ENCODE measurements at regions not wholly inside any gene's neighbourhood (a gene's known extent, or its start where the extent isn't known, plus 50 kb on each side); places are given as distances from the start of the nearest gene placed in this dataset.
"Not testable (repeated sequence)": the region's sequence is repeated elsewhere in the genome, so short reads cannot be mapped to it uniquely, and the experiment has no call there.

DNA sequence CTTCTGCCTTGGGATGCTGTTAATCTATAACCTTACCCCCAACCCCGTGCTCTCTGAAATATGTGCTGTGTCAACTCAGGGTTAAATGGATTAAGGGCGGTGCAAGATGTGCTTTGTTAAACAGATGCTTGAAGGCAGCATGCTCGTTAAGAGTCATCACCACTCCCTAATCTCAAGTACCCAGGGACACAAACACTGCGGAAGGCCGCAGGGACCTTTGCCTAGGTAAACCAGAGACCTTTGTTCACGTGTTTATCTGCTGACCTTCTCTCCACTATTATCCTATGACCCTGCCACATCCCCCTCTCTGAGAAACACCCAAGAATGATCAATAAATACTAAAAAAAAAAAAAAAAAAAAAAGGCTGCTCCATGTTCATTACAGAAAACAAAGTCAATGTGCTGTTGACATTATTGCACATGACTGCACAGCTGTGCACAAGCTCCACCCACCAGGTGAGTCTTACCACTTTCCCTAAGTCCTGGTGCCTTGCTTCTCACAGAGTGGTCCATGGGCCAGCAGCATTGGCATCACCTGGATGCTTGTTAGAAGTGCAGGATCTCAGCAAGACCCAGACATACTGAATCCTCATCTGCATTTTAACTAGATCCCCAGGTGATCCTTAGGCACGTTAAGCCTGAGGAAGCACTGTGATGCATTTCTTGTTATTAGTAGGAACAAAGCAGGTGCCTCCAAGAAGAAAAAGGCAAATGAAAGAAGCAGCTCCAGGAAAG lies 127.0 kb downstream of the TMX1 start:
- DNase-seq (ENCODE audit: low read depth, low spot score); H3K36me3 ChIP-seq (ENCODE audit: control insufficient read depth in 2 of 2, extremely low read depth in 1 of 2, insufficient read depth in 2 of 2, low read length in 2 of 2); H3K4me1 ChIP-seq (ENCODE audit: control insufficient read depth, extremely low read depth, insufficient read depth, low read length); H3K9ac ChIP-seq (replicated peaks; ENCODE audit: extremely low read depth, insufficient read depth, low read length); H4K20me1 ChIP-seq (replicated peaks; ENCODE audit: control insufficient read depth, extremely low read depth, insufficient read depth, low read length); FAIRE-seq; H3K9me3 ChIP-seq (replicated peaks; ENCODE audit: control insufficient read depth, insufficient read depth, low read length); BruUV-seq (replicated peaks); H2AFZ ChIP-seq (ENCODE audit: low read depth, low read length); dilution Hi-C loops (cut with MboI; ENCODE audit: extremely low pct_ligation_motif_present, low sequenced_read_pairs); H3K79me2 ChIP-seq (ENCODE audit: control insufficient read depth, insufficient read depth, low read length); POLR2A ChIA-PET; H3K27ac ChIP-seq (ENCODE audit: insufficient read depth, low read depth, low read length); H3K4me2 ChIP-seq (ENCODE audit: insufficient read depth, low read length); H3K4me3 ChIP-seq (replicated peaks in 1 of 3; ENCODE audit: insufficient read depth in 1 of 3, low read depth in 1 of 3, low read length in 3 of 3); H3K27me3 ChIP-seq (ENCODE audit: control insufficient read depth in 2 of 2, insufficient read depth in 2 of 2, low read length in 2 of 2); intact Hi-C loops (cut with micrococcal nuclease); H3K9me1 ChIP-seq (replicated peaks; ENCODE audit: control insufficient read depth, extremely low read depth, insufficient read depth, low read length): not testable (repeated sequence)
- CTCF ChIA-PET: interaction anchor here (1.0 kb wide), 1 partner anchor 410 kb away, joined by 3 read pairs; no protein-coding TSS in a partner anchor

DNA sequence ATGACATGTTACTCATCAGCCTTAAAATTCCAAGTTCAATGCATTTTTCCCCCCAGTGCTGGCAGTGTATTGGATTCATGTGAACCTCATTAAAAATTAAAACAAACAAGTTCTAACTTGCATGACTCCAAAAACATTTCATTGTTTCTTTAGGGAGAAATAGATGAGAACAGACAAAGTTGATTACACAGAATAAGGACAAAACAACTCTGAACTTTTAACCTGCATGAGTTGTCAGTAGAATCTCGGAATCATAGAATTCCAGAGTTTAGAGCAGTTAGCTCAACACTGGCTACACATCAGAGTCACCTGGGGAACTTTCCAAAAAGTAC lies 127.5 kb downstream of the TMX1 start:
- BruUV-seq (replicated peaks): no TSS peak
- POLR2A ChIA-PET: no interaction called here
- no peak overlapping the region for H2AFZ ChIP-seq (ENCODE audit: low read depth, low read length)
- no peak overlapping the region for H3K9ac ChIP-seq (replicated peaks; ENCODE audit: extremely low read depth, insufficient read depth, low read length)
- H3K4me3 ChIP-seq (replicated peaks in 1 of 3; ENCODE audit: insufficient read depth in 1 of 3, low read depth in 1 of 3, low read length in 3 of 3): no peak overlapping the region
- FAIRE-seq: peak; percentile 49
- DNase-seq (ENCODE audit: low read depth, low spot score): peak; percentile 36
- H3K79me2 ChIP-seq (ENCODE audit: control insufficient read depth, insufficient read depth, low read length): no peaks in the 10 kb centered on the region
- H3K9me3 ChIP-seq (replicated peaks; ENCODE audit: control insufficient read depth, insufficient read depth, low read length): no peaks in the 10 kb centered on the region
- intact Hi-C loops (cut with micrococcal nuclease): no loop called here
- H3K4me1 ChIP-seq (ENCODE audit: control insufficient read depth, extremely low read depth, insufficient read depth, low read length): peaks cover 2% of the 10 kb centered on the region
- no peak overlapping the region for H3K27ac ChIP-seq (ENCODE audit: insufficient read depth, low read depth, low read length)
- no peak overlapping the region for H3K4me2 ChIP-seq (ENCODE audit: insufficient read depth, low read length)
- CTCF ChIA-PET: interaction anchor here (1.0 kb wide), 1 partner anchor 409 kb away, joined by 3 read pairs; no protein-coding TSS in a partner anchor
- TF ChIP-seq MYC (IDR thresholded peaks at IDR 0.05; ENCODE audit: low read depth, low read length): no peak
- TF ChIP-seq, protein P1, sequence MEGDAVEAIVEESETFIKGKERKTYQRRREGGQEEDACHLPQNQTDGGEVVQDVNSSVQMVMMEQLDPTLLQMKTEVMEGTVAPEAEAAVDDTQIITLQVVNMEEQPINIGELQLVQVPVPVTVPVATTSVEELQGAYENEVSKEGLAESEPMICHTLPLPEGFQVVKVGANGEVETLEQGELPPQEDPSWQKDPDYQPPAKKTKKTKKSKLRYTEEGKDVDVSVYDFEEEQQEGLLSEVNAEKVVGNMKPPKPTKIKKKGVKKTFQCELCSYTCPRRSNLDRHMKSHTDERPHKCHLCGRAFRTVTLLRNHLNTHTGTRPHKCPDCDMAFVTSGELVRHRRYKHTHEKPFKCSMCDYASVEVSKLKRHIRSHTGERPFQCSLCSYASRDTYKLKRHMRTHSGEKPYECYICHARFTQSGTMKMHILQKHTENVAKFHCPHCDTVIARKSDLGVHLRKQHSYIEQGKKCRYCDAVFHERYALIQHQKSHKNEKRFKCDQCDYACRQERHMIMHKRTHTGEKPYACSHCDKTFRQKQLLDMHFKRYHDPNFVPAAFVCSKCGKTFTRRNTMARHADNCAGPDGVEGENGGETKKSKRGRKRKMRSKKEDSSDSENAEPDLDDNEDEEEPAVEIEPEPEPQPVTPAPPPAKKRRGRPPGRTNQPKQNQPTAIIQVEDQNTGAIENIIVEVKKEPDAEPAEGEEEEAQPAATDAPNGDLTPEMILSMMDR (IDR thresholded peaks at IDR 0.05; ENCODE audit: extremely low read depth in 1 of 2, insufficient read depth in 1 of 2, low read depth in 1 of 2, low read length in 2 of 2): no peak
- H3K36me3 ChIP-seq (ENCODE audit: control insufficient read depth in 2 of 2, extremely low read depth in 1 of 2, insufficient read depth in 2 of 2, low read length in 2 of 2): no peaks in the 10 kb centered on the region
- no peaks in the 10 kb centered on the region for H3K27me3 ChIP-seq (ENCODE audit: control insufficient read depth in 2 of 2, insufficient read depth in 2 of 2, low read length in 2 of 2)
- dilution Hi-C loops (cut with MboI; ENCODE audit: extremely low pct_ligation_motif_present, low sequenced_read_pairs): no loop called here
- no peaks in the 10 kb centered on the region for H4K20me1 ChIP-seq (replicated peaks; ENCODE audit: control insufficient read depth, extremely low read depth, insufficient read depth, low read length)
- H3K9me1 ChIP-seq (replicated peaks; ENCODE audit: control insufficient read depth, extremely low read depth, insufficient read depth, low read length): no peaks in the 10 kb centered on the region

Data from endothelial cell of umbilical vein (primary cell).